Limb (tissue), 2 donors: ENCODE measurements at regions not wholly inside any gene's neighbourhood (a gene's known extent, or its start where the extent isn't known, plus 50 kb on each side); places are given as distances from the start of the nearest gene placed in this dataset.

Experiments used
- DNase-seq, 2 donors: peaks; one replicate each; pipeline ENCODE4 v3.0.0-alpha.2; 2016; ENCODE audit errors: extremely low spot score in 2 of 2

- no peak for DNase-seq
Observed at GRCh38 chr1:38430949-38431348, 384.4 kb upstream of the POU3F1 start.

GRCh38 chr1:38424677-38425076 is 378.1 kb upstream of the POU3F1 start:
- DNase-seq = no peak

DNA sequence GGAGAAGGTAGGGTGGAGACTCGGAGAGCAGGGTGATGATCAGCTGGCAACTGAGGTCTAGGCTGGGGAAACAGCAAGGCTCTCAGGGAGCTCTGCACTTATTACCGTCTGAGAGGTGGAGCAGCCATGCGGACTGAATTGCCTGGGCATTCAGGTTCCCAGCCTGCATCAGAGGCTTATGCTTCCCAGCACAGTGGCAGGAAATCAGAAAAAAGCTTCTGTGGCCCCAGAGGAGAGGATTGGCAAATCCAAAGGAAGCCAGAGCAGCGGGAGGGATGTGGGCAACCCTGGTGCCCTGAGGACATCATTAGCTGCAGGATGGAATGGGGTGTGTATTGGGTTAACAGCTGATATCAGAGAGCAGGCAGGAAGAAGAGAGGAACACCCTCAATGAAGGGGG is 374.1 kb upstream of the POU3F1 start:
- no peak for DNase-seq

DNA sequence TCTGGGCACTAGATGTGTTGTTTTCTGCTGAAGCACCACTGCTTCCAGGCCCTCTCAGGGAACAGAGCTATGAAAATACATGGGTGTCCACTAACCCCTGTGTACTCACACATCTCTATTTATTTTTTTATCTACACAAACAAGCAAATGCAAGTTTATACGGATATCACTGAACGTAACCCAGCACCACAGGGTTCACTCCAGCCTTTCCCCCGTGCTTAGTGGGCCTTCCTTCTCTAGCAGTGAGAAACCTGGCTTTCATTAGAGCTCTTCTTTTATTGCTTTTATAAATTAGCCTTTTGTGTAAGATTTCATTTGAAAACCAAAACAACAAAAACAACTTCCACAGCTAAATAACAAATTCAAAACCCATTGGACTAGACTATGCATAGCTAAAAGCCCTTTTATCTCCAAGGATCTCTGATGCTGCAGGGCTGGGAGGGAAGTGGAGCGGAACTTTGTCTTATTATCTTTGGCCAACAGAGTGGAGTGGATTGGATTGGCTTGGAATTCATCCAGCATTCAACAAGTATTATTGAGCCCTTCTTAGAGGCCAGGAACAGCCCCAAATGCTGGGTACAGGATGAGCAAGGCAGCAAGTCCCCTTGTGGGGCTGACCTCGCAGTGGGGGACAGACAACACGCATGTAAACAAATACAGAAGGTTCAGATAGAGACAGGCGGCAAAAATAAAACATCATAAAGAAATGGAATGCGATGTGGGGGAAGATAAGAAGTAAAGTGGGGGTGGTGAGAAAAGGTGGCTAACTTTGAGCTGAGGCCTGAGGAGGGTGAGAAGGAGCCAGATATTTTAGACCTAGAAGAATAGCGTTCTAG is 371.8 kb upstream of the POU3F1 start:
- peak in 1 of 2 donors; percentile 6 for DNase-seq

GRCh38 chr1:38403667-38404066 is 357.1 kb upstream of the POU3F1 start:
- no peak for DNase-seq

DNA sequence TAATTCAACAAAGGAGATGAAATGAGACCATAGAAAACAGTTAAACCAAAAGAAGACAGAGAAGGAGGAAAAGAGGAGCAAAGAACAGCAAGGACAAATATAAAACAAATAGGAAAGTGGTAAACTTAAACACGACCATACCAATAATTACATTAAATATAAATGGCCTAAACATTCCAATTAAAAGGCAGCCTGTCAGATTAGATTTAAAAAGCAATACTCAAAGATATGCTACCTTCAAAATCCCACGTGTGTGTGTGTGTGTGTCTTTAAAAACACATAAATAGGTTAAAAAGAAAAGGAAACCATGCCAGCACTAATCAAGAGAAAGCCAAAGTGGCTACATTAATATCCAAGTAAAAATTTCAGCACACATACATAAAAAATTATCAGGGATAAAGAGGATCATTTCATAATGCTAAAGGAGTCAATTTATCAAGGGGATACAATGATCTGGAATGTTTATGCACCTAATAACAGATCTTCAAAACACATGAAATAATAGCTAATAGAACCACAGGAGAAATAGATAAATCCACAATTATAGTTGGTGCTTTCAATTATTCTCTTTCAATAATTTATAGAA is 355.7 kb upstream of the POU3F1 start:
- DNase-seq = no peak

- DNase-seq = no peak
Observed at GRCh38 chr1:38396606-38397005, 350.0 kb upstream of the POU3F1 start.

- DNase-seq = no peak
Observed at GRCh38 chr1:38394303-38394702, 347.7 kb upstream of the POU3F1 start.

DNA sequence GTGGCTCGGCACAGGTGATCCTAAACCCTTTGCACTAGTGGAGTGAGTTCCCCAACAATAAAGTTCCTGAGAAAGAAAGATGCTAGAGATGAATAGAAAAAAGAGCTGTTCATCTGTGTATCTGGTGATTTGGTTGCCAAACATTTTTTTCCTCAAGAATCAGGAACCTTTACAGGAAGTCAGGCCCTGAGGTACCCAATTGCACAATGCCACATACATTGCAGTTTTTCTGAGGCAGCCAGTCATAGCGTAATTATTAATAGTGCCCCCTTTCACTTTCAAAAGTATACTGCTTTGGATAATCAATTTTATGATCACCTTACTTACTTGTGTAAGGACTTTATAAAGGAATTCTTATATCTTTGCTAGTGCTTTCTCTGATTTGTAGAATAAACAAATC is 346.3 kb upstream of the POU3F1 start:
- DNase-seq = no peak

DNA sequence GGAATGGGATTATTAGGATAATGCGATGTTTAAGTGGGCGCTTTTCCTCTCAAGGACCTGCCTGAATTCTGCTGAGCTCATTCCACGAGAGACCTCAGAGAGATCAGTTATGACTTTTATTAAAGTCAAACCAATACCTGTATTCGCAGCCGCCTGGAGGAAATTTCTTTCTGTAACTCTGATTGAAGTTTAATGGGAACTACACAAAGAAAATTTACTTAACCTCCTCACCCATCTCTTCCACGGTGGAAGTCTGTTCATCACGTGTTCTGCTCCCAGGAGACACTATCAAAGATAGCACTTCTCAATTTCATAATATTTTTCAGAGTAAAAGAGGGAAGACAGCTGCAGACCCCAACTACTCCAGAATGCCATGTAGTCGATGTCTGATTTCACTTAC is 334.7 kb upstream of the POU3F1 start:
- DNase-seq = no peak

DNA sequence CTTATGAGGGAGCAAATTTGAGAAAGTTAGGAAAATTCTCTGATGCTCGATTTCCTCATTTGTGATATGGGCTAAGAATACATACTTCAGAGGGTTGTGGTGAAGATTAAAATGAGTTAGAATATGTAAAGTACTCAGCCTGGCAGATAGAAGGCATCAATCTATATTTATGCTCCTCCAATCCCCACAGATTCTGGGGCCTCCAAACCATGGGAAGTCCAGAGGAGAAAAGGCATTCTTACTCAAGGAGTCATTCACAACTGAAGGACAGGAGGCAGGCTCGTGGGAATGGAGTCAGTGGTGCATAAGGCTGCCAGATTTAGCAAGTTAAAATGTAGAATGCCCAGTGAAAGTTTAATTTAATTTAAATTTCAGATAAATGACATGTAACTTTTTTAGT is 330.0 kb upstream of the POU3F1 start:
- no peak for DNase-seq

DNA sequence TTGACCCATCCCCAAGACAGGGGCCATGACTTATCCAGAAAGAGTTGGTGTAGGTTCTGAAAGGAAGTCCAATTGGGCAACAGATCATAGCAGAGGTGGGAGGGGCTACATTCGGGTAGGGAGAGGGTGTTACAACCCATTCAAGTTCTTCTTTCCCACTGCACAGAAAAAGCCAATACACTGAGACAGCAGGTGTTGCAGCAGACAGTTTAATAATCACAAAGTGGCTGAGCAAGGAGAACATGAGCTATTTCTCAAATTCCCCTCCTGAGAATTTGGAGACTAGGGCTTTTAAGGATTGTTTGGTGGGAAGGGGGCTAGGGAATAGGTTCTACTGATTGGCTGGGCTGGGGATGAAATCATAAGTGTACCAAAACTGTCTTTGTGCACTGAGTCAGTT is 328.4 kb upstream of the POU3F1 start:
- DNase-seq = no peak

GRCh38 chr1:38371505-38371844 is 324.9 kb upstream of the POU3F1 start:
- no peak for DNase-seq

DNA sequence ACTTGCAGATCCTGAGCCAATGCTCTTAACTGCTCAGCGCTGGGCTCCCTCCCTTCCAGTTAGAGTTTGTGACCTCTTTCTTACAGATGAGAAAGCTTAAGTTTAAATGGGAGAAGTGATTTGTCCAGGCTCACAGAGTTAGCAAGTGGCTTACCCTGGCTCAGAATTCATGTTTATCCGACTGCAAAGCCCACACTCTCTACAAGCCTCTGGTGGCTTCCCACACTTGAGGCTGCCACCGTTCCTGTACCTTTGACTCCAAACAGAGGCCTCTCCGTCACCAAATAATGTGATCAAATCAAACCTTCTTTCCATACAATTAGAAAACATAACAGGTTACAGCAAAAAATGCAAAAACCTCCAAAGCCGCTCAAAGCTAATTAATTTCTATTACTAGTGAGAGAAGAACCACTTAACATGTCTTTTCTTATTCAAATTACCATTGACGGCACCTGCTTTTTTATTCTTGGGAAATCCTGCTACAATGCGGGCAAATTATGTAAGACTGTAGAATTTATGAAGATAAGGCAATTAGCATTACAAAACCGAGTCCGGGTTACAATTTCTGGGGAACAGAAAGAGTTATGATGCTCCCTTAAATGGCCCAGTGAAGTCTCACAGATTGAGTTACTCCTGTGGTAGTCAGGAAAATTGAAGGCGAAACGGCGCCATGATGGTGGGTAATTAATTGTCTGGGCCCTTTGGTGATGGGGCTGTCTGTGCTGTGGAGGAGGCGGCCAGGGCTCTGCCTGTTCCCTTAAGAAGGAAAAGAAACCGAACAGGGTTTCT is 324.3 kb upstream of the POU3F1 start:
- DNase-seq = no peak

GRCh38 chr1:38365242-38365641 is 318.6 kb upstream of the POU3F1 start:
- DNase-seq = no peak

DNA sequence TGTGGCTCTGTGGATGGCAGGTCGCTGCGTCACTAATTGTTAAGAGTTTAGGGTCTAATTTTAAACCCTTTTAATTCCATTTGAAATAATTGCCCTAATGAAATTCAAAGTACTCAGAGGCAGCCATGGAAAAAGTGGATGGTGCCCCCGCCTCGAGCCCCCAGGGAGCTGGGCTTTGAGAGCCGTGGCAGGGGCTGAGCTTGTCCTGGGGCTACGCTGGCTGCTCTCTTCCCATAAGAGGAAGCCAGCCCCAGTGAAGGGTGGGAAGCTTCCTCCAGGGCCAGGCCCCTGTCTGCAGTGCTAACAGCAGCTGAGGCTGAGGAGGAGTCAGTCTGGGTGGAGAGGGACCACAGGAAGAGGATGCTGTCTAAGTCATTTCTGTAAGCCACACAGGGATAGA is 315.0 kb upstream of the POU3F1 start:
- DNase-seq = no peak

DNA sequence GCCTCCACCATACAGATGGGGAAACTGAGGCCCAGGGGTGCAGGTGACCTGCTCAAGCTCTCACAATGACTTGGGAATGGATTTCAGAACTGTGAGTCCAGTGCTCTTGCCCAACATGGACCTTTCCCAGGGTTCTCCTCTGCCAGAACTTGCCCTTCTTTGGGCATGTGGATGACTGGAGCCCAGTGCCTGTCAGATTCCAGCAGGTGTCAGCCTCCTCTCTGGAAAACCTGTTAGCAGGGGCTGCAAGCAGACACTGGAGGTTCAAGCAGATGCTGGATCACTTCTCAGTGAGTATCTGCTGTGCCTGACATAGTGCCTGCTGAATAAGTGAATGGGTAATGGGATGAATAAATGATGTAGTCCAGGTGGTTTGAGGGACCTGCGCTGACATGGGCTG is 314.2 kb upstream of the POU3F1 start:
- no peak for DNase-seq

DNA sequence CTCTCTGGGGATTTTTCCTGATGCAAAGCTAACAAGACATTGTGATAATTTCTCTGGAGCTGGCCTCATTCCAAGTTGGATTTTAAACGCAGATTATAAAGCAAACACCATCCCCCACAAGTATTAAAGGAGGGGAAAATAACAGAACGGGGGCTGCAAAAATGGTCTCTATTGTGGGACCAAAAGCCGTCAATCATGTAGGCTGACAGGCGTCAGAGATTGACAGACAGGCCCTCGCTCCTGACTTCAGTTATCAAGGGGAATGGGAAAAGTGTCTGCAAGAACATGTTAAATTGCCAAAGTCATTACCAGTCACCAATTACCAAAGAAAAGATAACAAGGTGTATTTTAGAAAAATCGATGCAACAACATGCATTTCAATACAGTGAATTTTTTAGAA is 307.4 kb upstream of the POU3F1 start:
- no peak for DNase-seq

DNA sequence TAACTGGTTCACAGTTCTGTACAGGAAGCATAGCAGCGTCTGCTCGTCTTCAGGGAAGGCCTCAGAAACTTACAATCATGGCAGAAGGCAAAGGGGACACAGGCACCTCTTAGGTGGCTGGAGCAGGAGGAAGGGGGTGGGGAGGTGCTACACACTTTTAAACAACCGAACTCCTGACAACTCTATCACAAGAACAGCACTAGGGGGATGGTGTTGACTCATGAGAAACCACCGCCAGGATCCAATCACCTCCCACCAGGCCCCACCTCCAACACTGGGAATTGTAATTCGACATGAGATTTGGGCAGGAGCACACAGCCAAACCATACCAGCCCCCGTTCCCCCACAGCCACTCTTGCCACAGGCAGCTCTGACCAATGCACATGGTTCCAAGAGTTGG is 306.3 kb upstream of the POU3F1 start:
- DNase-seq = no peak

DNA sequence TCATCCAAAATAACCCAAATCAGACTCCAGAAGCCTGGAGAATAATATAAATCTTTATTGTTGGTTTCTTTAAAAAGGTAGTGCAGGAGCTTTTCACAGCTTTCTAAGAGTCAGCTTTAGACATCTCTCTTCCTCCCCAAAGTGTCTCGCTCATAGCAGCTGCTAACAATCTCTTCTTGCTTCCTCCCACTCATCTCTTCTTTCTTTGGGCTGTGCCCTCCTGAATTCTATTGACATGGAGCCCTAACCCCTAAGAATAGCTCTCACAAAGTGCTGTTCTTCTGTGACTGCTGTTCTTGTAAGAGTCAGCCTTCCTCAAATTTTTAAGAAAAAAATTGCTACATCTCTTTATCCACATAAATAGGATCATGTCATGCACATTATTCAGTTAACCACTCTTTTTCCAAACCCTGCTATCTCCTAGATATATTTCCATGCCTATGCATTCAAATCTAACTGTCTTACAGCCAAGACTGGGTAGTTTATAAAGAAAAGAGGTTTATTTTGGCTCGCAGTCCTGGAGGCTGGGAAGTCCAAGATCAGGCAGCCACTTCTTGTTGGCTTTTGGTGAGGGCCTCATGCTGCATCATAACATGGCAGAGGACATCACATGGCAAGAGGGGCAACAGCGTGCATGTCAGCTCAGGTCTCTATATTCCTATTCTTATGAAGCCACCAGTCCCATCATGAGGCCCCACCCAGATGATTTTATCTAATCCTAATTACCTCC is 301.0 kb upstream of the POU3F1 start:
- DNase-seq = no peak

- DNase-seq = no peak
Observed at GRCh38 chr1:38344716-38345115, 298.1 kb upstream of the POU3F1 start.

- DNase-seq = no peak
Observed at GRCh38 chr1:38341694-38342093, 295.1 kb upstream of the POU3F1 start.
